Inferior parietal cortex (tissue), 1 donor: ENCODE measurements at regions not wholly inside any gene's neighbourhood (a gene's known extent, or its start where the extent isn't known, plus 50 kb on each side); places are given as distances from the start of the nearest gene placed in this dataset.

ENCODE experiments used
- DNase-seq: peaks from one replicate; pipeline ENCODE4 v3.0.0-alpha.2; 2016; ENCODE audit errors: extremely low spot score

- DNase-seq, result no peak
Observed at GRCh38 chr11:91160661-91161060, 937.8 kb upstream of the CHORDC1 start.

DNA sequence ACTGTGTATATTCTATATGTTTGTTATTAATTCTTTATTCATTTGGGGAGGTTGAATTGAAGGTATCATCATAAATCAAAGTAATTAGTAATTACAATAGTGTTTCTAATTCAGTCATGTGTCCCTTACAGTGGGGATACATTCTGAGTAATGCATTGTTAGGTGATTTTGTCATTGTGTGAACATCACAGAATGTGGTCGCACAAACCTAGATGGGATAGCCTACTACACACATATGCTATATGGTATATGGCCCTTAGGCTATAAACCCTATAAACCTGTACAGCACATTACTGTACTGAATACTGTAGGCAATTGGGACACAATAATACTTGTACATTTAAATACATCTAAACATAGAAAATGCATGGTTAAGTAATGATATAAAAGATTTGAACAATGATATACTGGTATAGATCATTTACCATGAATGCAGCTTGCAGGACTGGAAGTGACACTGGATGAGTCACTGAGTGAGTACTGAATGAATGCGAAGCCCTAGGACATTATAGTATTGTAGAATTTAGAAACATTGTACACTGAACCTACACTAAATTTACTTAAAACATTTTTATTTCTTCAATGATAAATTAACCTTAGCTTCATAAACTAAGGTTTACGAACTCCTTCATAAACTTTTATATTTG is 936.2 kb upstream of the CHORDC1 start:
- no peak for DNase-seq

GRCh38 chr11:91158297-91158696 is 935.4 kb upstream of the CHORDC1 start:
- DNase-seq, result no peak

- no peak for DNase-seq
Observed at GRCh38 chr11:91156041-91156440, 933.2 kb upstream of the CHORDC1 start.

- DNase-seq, result no peak
Observed at GRCh38 chr11:91147885-91148284, 925.0 kb upstream of the CHORDC1 start.

- no peak for DNase-seq
Observed at GRCh38 chr11:91141655-91142054, 918.8 kb upstream of the CHORDC1 start.

DNA sequence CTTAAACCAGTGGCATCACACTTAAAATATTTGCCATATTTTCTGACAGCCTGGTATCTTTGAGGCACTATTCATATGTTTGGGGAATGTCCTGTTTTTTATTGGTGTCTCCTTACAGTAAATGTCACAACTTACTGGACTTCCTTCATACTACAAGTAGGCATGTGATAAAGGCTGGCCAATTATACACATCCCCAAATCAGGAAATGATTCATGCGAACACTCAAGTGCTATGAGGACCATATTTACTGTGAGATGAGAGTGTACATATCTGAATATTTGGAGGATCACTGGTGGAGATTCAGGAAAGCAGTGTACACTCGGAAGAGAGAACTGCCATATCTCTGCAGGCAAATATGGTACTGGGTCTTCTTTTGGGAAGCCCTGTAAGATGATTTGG is 913.8 kb upstream of the CHORDC1 start:
- no peak for DNase-seq

DNA sequence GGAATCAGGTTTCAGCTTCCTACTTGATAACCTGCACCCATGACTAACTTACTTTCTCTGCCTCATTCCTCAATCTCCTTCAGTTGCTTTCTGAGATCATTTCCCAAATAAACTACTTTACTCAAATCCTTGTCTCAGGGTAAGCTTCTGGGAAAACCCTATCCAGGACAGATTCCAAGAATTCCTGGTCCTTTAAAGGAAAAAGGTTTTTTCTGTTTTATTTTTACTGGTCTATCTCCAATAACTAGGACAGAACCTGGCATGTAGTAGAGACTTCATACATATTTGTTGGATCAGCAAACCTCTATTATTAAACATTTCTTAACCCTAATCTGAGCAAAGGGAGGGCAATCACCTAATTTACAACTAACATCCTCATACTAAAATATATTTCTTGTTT is 910.5 kb upstream of the CHORDC1 start:
- DNase-seq, result no peak

GRCh38 chr11:91129596-91129995 is 906.7 kb upstream of the CHORDC1 start:
- DNase-seq, result no peak

DNA sequence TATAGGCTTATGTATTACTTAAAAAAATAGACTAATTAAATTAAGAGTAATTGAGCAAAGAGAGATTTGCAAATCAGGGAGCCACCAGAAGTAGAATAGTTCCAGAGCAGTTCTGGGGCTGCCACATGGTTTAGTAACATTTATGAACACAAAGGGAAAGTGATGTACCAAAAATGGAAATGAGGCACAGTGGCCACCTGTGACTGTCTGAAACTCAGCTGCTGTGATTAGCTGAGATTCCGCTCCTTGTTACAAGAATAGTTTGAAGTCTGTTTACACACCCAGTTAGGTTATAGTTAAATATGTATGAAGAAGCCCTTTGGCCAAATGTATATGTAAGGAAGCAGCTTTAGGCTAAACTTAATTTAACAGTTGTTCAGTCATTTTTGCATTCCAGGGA is 901.5 kb upstream of the CHORDC1 start:
- no peak for DNase-seq

DNA sequence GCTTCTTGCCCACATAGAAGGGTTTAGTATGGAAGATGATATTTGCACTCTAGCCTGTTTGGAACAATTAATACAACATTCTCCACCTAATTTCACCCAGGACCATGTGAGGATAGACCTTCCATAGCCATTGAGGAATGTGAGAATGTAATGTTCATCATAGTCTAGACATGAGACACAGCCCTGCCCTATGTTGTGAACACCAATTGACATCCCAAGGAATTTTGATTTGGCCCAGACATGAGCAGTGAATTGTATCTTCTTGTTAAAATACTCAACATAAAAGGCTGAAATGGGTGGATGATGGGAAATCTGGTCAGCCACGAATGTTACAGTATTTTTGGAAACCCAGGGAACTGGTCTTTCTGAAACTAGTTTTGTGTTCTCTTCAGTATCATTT is 892.3 kb upstream of the CHORDC1 start:
- DNase-seq, result no peak

- no peak for DNase-seq
Observed at GRCh38 chr11:91104237-91104636, 881.4 kb upstream of the CHORDC1 start.

DNA sequence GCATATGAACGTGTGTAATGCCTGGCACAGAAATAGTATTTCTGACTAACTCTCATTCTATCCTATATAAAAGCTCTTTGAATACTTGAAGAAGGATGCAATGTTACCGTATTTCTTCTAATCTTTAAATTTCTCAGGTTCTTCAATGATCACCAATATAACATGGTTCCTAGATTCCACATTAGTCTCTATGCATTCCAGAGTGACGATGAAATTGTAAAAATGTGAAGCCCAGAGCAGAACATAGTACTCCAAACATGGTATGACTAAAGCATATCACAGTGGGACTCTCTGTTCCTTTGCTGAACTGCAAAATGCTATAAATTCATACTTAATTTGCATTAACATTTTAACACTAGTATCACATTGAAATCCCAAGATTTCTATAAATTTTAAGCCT is 877.6 kb upstream of the CHORDC1 start:
- no peak for DNase-seq

GRCh38 chr11:91097083-91097482 is 874.2 kb upstream of the CHORDC1 start:
- no peak for DNase-seq

GRCh38 chr11:91093141-91093540 is 870.3 kb upstream of the CHORDC1 start:
- DNase-seq, result no peak

GRCh38 chr11:91091563-91091962 is 868.7 kb upstream of the CHORDC1 start:
- no peak for DNase-seq

DNA sequence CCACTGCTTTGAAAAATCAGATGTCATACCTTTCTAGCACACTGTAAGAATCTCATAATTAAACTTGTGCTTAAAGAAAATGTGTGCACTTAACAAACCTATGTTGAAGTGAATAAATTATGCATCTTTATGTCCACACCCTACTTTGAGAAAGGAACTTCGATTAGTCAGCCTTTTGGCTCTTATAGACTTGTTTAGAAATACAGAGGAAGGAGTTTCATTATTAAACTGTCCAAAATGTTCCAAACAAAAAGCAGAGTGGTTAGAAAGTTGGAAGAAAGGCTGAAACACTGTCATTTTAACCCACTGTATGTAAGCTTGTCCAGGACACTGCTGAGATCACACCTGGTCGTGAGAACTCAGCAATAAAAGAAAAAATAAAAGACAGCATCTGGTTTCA is 863.2 kb upstream of the CHORDC1 start:
- no peak for DNase-seq

DNA sequence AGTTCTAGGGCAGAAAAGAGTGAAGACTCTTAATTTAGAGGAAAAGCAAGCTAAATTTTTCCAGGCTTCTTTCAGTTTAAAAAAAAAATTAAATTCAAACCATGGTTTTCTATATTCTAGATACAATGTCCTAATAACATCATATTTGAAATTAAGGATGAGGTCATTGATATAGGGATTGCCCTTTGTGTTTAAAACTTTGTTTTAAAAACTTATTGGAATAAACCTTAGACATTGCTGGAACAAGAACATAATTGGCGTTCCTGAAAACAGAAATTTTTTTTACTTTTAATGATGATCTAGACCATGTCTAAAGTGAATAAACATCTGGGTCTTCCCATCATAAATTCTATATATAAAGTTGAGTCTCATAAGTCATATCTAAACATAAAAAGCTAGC is 859.4 kb upstream of the CHORDC1 start:
- DNase-seq, result no peak

GRCh38 chr11:91081440-91082043 is 858.7 kb upstream of the CHORDC1 start:
- no peak for DNase-seq

- no peak for DNase-seq
Observed at GRCh38 chr11:91078221-91078620, 855.4 kb upstream of the CHORDC1 start.

GRCh38 chr11:91075032-91075695 is 852.3 kb upstream of the CHORDC1 start:
- no peak for DNase-seq

DNA sequence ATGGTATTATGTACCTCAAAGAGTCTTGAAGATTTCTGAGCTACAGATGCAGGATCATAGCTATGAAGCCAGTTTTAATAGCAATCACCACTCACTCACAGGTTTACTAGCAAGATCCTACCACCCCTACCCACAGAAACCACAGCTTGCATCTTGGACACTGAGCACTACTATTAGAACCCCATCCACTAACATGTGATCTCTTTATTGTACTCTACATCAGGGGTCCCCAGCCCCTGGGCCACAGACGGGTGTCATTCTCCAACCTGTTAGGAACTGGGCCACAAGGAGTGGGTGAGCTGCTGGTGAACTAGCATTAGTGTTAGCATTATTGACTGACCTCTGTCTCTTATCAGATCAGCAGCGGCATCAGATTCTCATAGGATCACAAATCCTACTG is 844.8 kb upstream of the CHORDC1 start:
- no peak for DNase-seq

DNA sequence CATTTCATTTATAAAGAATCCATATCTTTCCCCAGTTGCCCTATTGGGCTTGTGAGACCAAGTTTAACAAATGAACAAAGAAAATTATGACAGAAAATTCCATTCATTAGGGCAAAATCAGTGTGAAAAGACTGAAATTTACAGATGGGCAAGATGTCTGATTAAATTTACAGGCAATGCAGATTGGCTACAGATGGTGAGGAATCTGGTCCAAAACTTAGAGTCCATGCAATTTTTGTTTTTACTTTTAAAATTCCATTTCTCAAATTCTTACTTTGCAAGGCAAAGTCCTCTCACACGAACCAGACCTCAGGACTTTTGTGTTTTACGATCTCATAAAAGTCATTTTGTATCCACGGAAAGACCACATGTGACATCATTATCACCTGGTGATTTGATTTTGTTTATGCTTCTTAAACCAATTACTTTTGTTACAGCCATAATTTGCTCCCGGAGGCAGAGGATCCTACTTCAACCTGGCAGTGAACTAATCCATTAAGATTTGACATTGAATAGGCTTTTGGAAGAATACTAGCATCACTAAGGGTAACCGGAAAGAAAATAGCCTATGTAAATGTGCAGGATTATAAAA is 843.7 kb upstream of the CHORDC1 start:
- DNase-seq, result no peak
